Keratinocyte (primary cell): ENCODE measurements at regions not wholly inside any gene's neighbourhood (a gene's known extent, or its start where the extent isn't known, plus 50 kb on each side); places are given as distances from the start of the nearest gene placed in this dataset.

Source experiments
- CTCF ChIP-seq, 3 experiments: IDR thresholded peaks in 1 of 3; conservative IDR thresholded peaks in 1 of 3; optimal IDR thresholded peaks in 1 of 3; 2 replicates in 2 of 3; 3 replicates in 1 of 3; pipeline versions ENCODE3 to v1.5.1; 2011; ENCODE audit warnings: low read length in 3 of 3, mild to moderate bottlenecking in 3 of 3, moderate library complexity in 2 of 3, control low read depth in 1 of 3, inconsistent platforms in 1 of 3; ENCODE audit not compliant: insufficient read depth in 2 of 3; ENCODE audit errors: extremely low read depth in 1 of 3
- EZH2 ChIP-seq: IDR thresholded peaks from one replicate; pipeline ENCODE4 v1.6.1; 2012; ENCODE audit warnings: inconsistent platforms, mild to moderate bottlenecking, low read length, moderate library complexity

DNA sequence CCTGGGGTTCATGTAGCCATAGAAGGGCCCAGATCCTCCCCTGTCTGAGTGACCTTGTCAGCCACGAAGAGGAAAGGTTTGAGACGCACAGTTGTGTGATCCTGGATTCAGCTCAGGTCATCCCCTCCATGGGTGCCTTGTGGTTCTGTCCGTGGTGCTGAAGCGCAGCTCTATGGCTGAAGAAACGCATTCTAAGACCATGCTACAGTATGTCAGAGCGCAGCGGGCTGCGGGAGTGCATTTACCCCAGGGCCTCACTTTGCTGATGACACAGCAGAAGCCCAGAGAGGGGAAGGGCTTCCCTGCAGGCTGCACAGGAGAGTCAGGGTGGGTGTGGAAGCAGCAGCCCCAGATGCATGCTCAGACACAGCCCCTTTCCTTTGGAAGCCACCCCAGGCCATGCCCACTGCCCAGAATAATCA lies 68.8 kb upstream of the IQSEC1 start:
- no peak for TF ChIP-seq CTCF (optimal IDR thresholded peaks at IDR 0.05 in 1 of 3, IDR thresholded peaks at IDR 0.05 in 1 of 3, conservative IDR thresholded peaks at IDR 0.05 in 1 of 3; ENCODE audit: extremely low read depth in 1 of 3, insufficient read depth in 2 of 3, low read length in 3 of 3)
- no peak for TF ChIP-seq EZH2
